ENCODE measurements at regions not wholly inside any gene's neighbourhood (a gene's known extent, or its start where the extent isn't known, plus 50 kb on each side); places are given as distances from the start of the nearest gene placed in this dataset.

DNA sequence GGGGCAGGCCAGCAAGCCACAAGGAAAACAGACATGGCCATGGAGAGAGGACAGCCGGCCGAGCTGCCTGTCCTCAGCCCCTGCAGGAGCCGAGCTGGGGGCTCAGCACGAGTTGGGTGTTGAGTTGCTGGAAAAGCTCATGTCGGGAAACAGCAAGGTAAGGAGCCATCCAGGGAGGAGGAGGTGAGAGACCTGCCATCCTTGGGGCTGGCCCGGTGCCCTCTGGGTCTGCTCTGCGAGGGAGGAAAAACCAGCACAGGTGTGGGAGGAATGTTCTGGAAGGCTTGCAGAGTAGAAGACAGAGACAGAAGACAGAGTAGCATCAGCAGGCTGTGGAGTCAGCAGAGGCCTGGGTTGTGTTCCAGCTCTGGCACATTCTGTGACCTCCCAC lies 548.8 kb downstream of the PTPRU start:
- no peak for DNase-seq (ENCODE audit: low read depth in 3 of 3)

DNA sequence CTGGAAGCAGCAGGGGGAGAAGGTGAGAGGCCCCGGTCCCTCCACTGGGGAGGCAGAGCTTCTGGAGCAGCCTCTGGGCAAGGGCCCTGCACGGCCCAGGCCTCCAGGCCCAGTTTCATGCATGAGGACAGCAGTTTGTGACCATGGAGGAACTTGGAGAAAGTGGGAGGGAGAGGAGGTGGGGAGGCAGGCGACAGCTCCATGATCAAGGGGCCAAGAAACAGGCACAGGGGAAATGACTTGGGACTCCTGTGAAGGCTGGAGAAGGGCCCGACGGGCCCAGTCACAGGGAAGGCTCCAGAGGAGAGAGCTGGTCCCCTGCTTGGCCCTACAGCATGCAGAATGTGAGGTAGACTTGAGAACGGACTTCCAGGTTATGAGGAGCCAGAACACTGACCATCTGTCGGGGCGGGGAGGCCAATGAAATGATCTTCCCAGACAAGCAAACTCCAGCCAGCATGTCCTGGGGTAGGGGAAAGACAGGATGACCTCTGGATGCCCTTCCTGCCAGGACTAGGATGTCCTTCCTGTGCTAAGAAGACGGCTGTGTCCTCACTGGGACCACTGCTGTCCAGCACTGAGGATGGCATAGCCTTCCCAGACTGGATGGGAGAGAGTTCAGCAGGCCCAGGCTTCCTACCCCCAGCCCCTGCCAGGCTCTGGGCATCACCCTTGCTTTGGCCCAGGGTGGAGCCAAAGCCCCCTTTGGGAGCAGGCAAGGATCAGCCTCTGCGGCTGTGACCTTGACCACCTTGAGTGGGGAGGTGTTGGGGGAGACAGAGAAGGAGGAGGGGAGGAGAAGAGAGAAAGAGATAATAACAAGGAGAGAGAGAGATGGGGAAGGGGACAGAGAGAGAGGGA lies 548.2 kb downstream of the PTPRU start:
- no peak for DNase-seq (ENCODE audit: low read depth in 3 of 3)

DNA sequence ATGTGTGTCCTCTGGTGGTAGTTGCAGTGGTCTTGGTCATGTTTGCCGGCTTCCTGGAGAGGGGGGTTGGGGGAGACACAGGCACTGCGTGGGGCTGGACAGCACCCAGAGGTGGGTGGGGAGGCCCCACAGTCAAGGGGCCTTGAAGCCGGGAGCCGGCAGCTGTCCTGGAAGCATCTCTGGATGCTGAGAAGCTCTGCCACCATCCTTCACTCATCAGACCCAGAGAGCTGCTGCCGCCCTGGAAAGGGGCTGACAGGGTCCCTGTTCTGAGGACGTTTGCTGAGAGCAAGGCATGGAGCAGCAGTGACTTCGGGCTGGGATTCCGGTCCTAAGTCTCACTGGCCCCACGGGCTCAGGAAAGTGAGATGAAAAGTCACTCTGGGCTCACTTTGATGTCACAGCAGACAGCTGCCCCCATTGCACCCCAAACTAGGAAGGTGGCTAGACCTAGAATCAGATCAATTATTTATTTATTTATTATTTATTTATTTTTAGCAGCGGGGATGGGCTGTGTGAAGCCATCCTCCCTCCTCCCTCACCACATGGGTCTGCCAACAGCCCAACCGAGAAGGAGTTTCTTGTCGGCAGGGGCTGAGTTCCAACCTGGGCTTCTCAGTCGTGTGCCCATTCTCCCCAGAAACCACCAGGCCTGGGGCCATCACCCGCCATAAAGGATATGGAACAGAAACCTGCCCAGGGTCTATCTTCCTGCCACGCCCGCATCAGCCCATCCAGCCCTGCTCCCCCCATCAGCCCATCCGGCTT lies 547.4 kb downstream of the PTPRU start:
- no peak for DNase-seq (ENCODE audit: low read depth in 3 of 3)

DNA sequence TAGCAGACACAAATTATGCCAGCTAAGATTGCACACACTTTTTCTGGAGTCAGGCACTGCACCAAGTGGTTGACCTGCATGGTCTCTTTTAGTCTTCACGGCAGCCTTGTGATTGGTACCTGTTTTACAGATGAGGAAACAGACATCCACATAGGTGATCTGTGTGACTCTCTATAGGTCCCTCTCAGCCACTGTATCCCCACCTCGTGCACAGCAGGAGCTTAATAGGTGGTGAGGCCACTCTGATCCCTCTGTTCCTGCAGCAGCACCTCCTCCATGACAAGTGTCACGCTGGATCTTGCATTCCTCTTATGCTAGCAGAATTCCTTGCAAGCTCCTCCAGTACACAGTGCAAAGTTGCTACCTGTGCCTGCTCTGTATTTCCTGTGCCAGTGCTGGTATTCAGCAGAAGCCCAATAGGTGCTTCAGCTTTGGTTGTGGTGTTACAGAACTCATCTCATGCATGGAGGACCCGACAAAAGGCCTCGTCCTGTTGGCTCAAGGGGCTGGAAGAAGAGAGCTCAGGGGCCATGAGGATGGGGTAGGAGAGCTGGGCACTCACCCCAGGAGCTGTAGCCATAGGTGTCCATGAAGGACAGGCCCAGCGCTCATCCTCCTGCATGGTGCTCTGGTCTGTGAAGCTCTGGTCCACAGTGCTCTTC lies 546.7 kb downstream of the PTPRU start:
- no peak for DNase-seq (ENCODE audit: low read depth in 3 of 3)

DNA sequence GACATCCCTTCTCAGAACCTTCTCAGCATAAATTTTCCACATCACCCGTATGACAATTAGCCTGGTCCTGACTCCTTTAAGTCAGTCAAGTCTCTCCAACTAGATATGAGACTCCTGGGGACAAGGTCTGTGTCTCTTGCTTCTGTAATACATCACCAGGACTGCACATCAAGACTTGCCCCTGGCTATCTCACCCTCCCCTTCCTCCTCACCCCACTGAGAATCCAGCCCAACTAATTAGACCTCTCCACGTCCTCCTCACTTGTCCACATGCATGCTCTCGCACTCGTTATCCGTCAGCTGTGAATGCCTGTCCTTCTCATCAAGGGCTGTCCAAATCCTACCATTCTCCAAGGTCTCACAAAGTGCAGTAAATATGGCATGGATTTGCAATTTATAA lies 542.8 kb downstream of the PTPRU start:
- no peak for DNase-seq (ENCODE audit: low read depth in 3 of 3)

DNA sequence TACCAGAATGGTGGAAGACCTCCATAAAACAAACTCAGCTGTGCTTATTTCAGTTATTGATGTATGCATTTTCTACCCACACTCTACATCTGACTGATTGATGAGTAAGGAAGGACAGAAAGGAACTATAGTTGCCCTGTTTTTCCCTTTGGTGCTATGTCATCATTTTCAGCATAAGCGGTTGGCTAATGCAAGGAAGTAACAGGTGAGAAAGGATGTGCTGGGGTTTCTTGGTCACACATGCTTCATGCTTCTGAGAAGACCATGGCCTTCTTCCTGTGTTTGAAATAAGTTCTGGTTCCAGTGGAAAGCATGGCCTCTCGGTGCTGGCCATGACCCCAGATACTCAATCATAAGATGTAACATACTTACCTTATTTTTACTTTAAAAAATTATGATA lies 541.2 kb downstream of the PTPRU start:
- no peak for DNase-seq (ENCODE audit: low read depth in 3 of 3)

DNA sequence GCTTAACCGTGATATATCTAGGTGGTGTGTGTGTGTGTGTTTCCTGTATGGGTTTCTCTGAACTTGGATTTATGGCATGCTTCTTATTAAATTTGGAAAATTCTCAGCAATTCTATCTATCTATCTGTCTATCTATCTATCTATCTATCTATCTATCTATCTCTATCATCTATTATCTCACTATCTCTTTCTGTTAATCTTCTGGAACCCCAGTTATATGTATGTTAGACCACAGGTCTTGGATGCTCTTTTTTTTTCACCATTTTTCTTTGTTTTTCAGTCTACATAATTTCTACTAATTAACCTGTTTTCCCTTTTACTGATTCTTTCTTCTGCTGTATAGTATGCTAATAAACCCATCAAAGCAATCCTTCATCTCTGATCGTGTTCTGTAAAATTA lies 538.0 kb downstream of the PTPRU start:
- no peak for DNase-seq (ENCODE audit: low read depth in 3 of 3)

DNA sequence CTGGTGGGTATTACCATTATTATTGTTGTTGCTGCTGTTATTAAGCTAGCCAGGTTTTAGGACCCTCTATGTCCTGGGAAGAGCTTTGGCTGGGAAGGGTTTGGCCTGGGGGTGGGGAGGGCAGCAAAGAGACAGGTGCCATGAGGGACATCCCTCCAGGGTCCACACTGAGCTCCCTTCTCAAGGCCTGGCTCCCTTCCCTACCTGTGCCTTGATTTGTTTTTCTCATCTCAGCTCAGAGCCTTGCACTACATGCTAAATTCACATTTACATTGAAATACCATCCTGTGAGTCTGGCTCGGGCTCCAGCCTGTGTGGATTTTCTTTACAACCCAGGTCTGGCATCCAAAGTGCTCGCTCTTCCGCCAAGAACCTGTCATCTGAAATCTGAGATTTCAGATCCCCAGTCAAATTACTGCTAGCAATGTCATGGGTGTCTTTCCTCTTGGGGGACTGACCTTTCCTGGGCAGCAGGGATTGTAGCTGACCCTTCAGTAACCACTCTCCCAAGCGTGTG lies 536.3 kb downstream of the PTPRU start:
- DNase-seq (ENCODE audit: low read depth in 3 of 3): no peak

DNA sequence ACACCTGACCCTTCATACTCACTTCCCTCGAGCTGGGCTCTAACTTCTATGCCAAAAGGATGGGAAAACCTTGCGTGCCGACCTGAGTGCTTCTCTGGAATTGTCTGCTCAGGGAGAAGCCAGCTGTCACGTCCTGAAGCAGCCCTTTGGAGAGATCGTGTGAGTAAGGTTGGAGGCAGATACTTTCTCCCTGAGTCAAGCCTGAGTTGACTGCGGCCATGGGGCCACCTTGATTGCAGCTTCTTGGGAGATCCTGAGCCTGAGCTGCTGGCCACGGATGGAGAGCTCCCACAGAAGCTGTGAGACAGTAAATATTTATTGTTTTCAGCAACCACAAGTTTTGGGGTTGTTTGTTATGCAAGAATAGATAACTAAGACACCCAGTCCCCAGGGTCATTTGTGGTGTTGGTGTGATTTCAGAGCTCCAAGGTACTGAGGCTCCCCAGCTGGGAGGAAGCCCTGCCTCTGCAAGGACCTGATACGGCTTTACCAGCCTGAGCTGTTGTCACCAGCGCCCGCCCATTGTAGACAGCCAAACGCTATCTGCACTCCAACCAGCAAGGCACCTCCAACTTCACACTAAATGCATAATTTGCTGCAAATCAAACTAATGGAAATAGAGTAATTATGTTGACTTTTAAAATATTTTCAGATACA lies 531.6 kb downstream of the PTPRU start:
- no peak for DNase-seq (ENCODE audit: low read depth in 3 of 3)

DNA sequence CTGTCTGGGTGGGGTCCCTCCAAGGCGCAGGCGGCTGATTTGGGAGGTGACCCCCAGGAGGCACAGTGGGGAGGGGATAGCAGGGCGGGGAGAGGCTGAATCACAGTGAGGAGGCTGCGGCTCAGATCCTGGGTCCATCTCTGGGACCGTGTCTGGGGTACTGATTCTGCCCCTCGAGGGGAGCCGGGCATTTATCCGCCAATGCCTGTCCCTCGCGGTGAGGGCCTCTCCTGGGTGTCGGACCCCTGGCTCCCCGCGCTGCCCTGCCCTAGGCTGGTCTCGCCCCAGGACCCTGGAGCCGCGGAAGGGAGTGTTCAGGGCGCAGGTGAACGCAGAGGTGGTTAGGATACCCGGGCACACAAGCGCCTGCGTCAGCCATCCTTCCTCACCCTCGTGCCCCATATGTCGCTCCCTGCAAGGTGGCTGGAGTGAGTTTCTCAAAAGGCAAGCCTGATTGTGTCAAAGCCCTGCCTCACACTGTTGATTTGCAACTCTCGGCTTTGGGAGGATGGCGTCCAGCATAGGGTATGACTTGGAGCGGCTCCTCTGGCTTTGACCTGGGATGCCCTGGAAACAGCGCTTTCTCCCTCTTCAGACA lies 530.9 kb downstream of the PTPRU start:
- DNase-seq (ENCODE audit: low read depth in 3 of 3): no peak

DNA sequence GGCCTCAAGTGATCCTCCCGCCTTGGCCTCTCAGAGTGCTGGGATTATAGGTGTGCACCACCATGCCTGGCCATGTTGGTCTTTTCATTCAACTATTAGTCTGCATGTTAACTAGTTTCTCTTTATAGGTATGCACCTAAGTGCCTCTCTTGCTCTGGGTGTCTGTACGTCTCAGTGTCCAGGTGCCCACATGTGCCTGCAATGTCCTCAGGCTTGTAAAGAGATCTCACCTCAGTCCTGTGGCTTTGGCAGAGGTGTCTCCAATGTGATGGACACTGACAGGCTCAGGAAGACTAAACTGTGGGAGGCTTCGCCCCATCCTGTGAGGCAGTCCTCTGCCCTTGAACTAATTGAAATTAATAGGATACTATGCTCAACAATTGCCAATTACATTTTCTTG lies 526.3 kb downstream of the PTPRU start:
- DNase-seq (ENCODE audit: low read depth in 3 of 3): no peak

DNA sequence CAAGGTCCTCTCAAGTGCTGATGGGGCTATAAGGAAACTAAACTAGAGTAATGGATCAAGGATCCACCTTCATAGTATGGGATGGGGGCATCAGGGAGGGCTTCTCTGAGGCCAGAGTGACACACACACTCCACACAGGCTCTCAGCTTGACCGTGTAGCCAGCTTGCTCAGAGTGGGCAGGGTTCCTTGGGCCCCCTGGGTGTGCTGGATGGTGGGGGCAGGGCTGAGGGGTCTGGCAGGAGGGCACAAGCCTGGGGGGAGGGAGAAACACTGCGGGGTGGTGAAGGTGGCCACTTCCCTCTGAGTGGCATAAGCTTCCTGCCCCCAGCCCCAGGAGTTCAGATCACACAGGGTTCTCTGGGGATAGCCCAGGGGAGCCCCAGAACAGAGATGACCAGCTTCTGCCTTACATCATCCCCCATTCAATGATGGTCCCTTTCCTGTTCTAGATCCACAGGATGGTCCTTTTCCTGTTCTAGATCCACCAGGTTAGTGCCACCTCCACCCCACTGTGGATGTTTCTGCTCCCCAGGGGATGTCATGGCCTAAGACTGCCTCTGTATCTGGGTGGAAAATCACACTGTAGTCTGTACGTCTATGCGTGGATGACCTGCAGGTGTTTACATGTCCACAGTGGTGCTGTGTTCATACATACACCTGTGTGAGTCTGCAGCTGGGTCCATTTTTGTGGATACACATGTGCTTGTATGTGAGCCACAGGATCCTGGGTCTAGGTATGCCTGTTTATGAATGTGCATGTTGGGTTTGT lies 525.0 kb downstream of the PTPRU start:
- DNase-seq (ENCODE audit: low read depth in 3 of 3): no peak

DNA sequence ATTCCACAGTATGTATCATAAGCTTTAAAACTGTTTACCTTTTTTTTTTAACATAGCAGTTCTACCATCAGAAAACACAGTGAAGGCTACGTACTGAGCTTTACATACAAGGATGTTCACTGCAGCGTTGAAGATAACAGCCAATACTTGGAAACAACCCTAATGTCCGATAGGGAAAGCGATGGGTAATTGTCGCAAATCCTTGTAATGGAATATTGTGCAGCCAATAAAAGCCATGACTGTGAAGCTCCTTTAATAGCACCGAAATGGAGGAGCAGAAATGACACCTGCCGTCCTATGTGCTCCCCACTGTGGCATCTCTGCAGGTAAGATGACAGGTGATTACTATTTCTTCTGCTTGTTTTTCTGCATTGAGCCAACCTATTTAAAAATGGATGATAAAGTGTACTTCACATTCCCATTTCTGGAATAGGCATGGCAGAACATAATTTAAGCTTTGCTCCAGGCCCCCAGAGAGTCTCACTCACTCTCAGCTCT lies 523.8 kb downstream of the PTPRU start:
- no peak for DNase-seq (ENCODE audit: low read depth in 3 of 3)

DNA sequence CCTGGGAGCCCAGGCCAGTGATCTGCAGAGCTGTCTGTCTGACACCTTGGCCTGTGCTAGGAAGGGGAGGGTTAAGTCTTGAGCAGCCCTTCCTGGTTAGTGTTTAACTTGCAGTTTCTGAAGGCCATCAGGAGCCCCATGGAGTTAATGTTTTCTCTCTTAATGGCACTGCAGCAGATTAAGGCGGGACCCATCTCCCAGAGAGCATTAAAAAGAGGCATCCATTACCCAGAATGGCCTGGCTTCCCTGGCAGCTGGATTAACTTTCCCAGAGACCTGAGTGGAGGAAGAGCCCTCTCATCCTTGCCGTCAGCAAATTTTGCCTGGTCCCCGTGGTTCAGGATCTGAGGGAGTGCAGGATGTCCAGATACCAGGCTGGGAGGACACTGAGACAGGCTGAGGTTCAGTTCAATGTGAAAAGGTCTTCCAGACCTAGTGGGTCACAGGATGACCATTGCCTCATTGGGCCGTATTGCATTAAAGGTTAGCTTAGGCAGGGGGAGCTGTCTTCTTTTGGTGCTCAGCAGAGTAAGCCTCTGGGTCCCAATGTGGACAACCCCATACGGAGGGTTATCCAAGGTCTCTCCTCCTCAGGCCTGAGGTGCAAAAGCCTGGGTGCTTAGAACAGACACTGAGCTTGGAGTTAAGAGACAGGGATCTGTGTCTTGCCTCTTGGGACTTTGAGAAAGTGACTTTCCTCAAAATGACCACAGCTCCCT lies 522.6 kb downstream of the PTPRU start:
- DNase-seq (ENCODE audit: low read depth in 3 of 3): no peak

DNA sequence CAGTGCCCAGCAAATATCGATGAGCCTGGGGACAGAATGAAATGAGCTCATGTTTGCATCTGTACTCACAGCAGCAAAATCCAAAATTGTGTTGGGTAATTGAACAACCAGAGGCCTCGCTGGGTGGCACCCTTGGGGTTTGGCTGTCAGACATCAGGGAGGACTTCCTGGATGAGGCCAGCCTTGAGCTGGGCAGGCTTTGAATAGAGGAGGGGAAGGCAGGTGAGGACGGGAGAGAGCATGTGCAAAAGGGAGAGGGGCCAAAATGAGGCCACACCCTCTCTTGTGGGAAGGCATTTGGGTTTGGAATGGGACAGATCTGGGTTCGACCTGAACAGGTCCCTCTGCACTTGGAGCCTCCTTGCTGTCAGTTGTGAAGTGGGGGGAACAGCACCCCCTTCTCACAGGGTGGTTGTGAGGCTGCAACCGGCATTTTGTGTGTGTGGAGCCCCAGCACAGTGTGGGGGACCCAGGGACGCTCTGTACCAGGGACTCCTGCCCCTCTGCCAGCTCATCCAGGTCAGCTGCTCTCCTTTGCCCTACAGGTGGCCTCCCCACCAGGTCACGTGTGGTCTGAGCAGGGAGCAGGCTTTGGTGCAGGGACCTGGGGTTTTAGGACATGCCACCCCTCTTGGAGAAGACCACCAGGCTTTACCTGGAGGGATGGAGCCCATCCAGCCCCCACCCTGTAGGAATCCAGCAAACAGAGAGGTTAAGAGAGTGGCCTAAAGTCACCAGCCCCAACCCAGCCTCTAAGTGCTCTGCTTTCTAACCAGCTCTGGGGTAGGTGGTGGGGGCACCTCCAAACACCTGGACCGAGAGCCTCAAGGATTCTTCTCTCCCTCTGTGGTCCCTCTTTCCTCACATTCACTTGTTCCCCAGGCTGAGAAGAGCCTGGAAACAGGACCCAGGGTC lies 521.8 kb downstream of the PTPRU start:
- no peak for DNase-seq (ENCODE audit: low read depth in 3 of 3)

DNA sequence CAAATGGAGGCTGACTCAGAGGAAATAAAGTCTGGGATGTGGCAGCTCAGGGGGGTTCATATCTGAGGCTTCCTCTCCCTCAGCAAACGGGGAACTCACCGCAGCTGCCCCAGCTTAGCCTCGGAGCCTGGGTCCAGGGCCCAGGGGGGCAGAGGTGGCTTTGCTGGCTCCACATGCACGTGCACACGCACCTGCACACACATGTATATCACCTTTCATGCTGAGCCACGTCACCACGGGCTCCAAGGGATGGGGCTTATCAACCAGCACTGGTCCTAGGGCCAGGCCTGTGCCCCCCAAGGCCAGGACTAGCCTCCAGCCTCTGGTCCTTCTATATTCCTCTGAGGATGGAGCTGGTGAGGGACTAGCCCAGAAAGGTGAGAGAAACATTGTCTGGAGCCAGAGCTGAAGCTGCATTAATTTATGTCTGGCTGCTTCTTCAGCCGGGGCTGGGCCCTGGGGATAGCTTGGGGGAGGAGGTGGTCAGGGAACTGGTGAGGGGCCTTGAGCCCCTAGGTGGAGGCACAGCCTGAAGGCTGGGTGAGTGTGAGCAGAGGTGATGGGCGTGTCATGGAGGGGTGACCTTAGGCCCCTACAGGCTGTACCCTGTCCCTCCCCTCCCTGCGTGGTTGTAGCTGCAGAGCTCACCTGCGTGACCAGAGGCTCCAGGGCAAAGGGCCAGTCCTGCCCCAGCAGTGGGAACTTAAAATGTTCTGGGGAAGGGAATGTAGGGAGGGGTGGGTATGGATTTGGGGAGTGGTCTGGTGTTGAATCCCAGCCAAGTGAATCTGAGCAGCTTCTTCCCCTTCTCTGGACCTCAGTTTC lies 520.8 kb downstream of the PTPRU start:
- no peak for DNase-seq (ENCODE audit: low read depth in 3 of 3)

DNA sequence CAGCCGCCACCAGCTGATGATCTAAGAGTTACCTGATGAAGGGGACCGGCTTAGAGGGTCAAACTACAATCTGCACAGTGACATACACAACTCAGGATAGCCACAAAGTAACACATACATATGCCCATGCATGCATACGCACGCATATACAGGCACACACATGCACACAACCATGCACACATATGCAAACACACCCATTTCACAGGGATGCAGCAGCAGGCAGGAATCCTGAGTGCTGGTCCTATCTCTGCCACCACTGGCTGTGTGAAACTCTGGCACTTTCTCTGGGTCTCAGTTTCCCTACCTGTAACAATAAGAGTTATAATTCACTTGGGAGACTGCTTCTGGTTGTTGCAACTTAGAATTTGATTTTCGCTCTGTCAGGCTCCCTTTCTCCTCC lies 520.2 kb downstream of the PTPRU start:
- no peak for DNase-seq (ENCODE audit: low read depth in 3 of 3)

DNA sequence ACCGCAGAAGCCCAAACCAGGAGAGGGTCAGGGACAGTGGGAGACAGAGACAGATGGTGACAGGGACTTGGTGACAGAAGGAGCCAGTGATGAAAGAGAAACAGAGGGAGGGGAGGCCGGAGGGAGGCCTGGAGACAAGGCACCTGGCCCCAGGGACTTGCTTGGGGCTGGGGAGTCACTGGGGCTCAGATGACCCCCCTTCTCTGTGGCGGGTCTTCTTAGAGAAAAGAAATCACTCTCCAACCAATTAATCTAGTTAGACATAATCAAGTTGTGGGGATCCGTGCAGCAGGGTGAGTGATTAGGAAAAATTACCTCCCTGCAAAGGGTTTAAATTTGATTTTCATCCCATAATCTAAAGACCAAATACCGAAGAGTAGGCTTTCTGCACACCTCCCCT lies 519.8 kb downstream of the PTPRU start:
- DNase-seq (ENCODE audit: low read depth in 3 of 3): no peak

All from stimulated activated CD4-positive, alpha-beta T cell treated with anti-CD3 and anti-CD28 coated beads, TNF-alpha, amount 100 ng/mL, for 48 hours (primary cell).